ENCODE measurements at regions not wholly inside any gene's neighbourhood (a gene's known extent, or its start where the extent isn't known, plus 50 kb on each side); places are given as distances from the start of the nearest gene placed in this dataset.
"Not testable (repeated sequence)": the region's sequence is repeated elsewhere in the genome, so short reads cannot be mapped to it uniquely, and the experiment has no call there.

- peak; percentile 57 for DNase-seq
These were observed 501.6 kb upstream of the TNP1 start for GRCh38 chr2:217361483-217361880.

GRCh38 chr2:217360781-217361482, 501.1 kb upstream of the TNP1 start:
- no peak for DNase-seq

GRCh38 chr2:217360111-217360510, 500.2 kb upstream of the TNP1 start:
- no peak for DNase-seq

GRCh38 chr2:217357886-217358620, 498.2 kb upstream of the TNP1 start:
- DNase-seq, result no peak

- DNase-seq, result peak; percentile 52
These were observed 496.9 kb upstream of the TNP1 start for GRCh38 chr2:217356781-217357180.

GRCh38 chr2:217356142-217356541, 496.3 kb upstream of the TNP1 start:
- DNase-seq, result no peak

GRCh38 chr2:217353591-217353990, 493.7 kb upstream of the TNP1 start:
- no peak for DNase-seq

- DNase-seq, result no peak
These were observed 491.5 kb upstream of the TNP1 start for GRCh38 chr2:217351378-217351777.

- DNase-seq, result no peak
These were observed 489.4 kb upstream of the TNP1 start for GRCh38 chr2:217349251-217349650.

- not testable (repeated sequence) for DNase-seq
These were observed 487.8 kb upstream of the TNP1 start for GRCh38 chr2:217347630-217348029.

GRCh38 chr2:217346043-217346442, 486.2 kb upstream of the TNP1 start:
- DNase-seq, result not testable (repeated sequence)

- DNase-seq, result no peak
These were observed 481.0 kb upstream of the TNP1 start for GRCh38 chr2:217340899-217341298.

GRCh38 chr2:217340176-217340575, 480.3 kb upstream of the TNP1 start:
- DNase-seq, result no peak

- no peak for DNase-seq
These were observed 479.9 kb upstream of the TNP1 start for GRCh38 chr2:217339753-217340152.

- DNase-seq, result no peak
These were observed 478.5 kb upstream of the TNP1 start for GRCh38 chr2:217338306-217338916.

- no peak for DNase-seq
These were observed 477.9 kb upstream of the TNP1 start for GRCh38 chr2:217337771-217338170.

- DNase-seq, result no peak
These were observed 476.8 kb upstream of the TNP1 start for GRCh38 chr2:217336694-217337093.

GRCh38 chr2:217335341-217335966, 475.6 kb upstream of the TNP1 start:
- no peak for DNase-seq

- no peak for DNase-seq
These were observed 474.7 kb upstream of the TNP1 start for GRCh38 chr2:217334561-217334960.

GRCh38 chr2:217332866-217333265, 473.0 kb upstream of the TNP1 start:
- no peak for DNase-seq

GRCh38 chr2:217332417-217332791, 472.5 kb upstream of the TNP1 start:
- DNase-seq, result no peak

GRCh38 chr2:217331523-217332416, 471.9 kb upstream of the TNP1 start:
- DNase-seq, result no peak

GRCh38 chr2:217330647-217331046, 470.8 kb upstream of the TNP1 start:
- DNase-seq, result no peak
